Tibial nerve (tissue), 4 donors: ENCODE measurements at regions not wholly inside any gene's neighbourhood (a gene's known extent, or its start where the extent isn't known, plus 50 kb on each side); places are given as distances from the start of the nearest gene placed in this dataset.

Experiments
- EP300 ChIP-seq, 2 donors: sonication (generic); formaldehyde crosslinking; IDR thresholded peaks; one replicate each; pipeline ENCODE4 v1.6.1; 2017; ENCODE audit warnings: antibody characterized with exemption in 2 of 2, mild to moderate bottlenecking in 1 of 2
- POLR2A ChIP-seq, 2 donors: fragments of 450-650 bp; IDR thresholded peaks; one replicate each; pipeline ENCODE4 v1.6.1; 2017; ENCODE audit warnings: antibody characterized with exemption in 2 of 2, mild to moderate bottlenecking in 2 of 2, moderate library complexity in 2 of 2
- TF ChIP-seq, protein P1 (sequence below), 5 experiments: fragments of 200-600 bp in 3 of 5; fragments of 450-650 bp in 2 of 5; sonication (generic) in 3 of 5; IDR thresholded peaks; one replicate each; pipeline ENCODE4 v1.5.1; 2016 to 2019; ENCODE audit warnings: antibody characterized with exemption in 5 of 5, mild to moderate bottlenecking in 3 of 5, moderate library complexity in 2 of 5

DNA sequence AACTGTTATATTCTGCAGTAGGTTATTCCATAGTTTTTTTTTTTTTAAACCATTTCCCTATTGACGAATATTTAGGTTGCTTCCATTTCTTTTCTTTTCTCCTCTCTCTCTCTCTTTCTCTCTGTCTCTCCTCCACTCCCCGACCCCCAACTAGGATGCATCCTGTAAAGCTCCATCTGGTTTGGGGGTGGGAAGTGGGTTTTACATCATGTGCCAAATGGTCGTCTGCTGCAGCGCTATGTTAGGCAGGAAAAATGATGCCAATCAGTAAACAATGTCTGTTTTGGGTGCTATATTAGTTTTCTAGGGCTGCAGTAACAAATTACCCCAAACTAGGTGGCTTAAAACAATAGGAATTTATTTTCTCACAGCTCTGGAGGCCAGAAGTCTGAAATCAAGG lies 465.0 kb downstream of the AACS start:
- TF ChIP-seq, protein P1, sequence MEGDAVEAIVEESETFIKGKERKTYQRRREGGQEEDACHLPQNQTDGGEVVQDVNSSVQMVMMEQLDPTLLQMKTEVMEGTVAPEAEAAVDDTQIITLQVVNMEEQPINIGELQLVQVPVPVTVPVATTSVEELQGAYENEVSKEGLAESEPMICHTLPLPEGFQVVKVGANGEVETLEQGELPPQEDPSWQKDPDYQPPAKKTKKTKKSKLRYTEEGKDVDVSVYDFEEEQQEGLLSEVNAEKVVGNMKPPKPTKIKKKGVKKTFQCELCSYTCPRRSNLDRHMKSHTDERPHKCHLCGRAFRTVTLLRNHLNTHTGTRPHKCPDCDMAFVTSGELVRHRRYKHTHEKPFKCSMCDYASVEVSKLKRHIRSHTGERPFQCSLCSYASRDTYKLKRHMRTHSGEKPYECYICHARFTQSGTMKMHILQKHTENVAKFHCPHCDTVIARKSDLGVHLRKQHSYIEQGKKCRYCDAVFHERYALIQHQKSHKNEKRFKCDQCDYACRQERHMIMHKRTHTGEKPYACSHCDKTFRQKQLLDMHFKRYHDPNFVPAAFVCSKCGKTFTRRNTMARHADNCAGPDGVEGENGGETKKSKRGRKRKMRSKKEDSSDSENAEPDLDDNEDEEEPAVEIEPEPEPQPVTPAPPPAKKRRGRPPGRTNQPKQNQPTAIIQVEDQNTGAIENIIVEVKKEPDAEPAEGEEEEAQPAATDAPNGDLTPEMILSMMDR (IDR thresholded peaks at IDR 0.05): no peak
- no peak for TF ChIP-seq POLR2A (IDR thresholded peaks at IDR 0.05)
- no peak for TF ChIP-seq EP300 (IDR thresholded peaks at IDR 0.05)
